GM23338 (cell line): ENCODE measurements at regions not wholly inside any gene's neighbourhood (a gene's known extent, or its start where the extent isn't known, plus 50 kb on each side); places are given as distances from the start of the nearest gene placed in this dataset.

Source experiments
- ATAC-seq: fragments of 200-7000 bp; cut with Tn5 transposase; 3 replicates; pipeline ENCODE4 v1.9.1; 2020
- DNase-seq: peaks from one replicate; pipeline ENCODE4 v3.0.0-alpha.2; 2015; ENCODE audit warnings: low spot score
- H2AFZ ChIP-seq: fragments of 200-600 bp; sonication (generic); 2 replicates; pipeline ENCODE4 v1.8.0; 2016; ENCODE audit warnings: antibody characterized with exemption, mild to moderate bottlenecking, moderate library complexity
- H3F3A ChIP-seq: fragments of 200-600 bp; sonication (generic); replicated peaks from 2 replicates; pipeline ENCODE4 v1.8.0; 2017; ENCODE audit warnings: antibody characterized with exemption, mixed run types, low read depth
- H3K27ac ChIP-seq: fragments of 200-600 bp; sonication (generic); 2 replicates; pipeline ENCODE4 v1.6.1; 2016; ENCODE audit warnings: low read depth
- H3K27me3 ChIP-seq: fragments of 200-600 bp; sonication (generic); 2 replicates; pipeline ENCODE4 v1.8.0; 2016; ENCODE audit warnings: mild to moderate bottlenecking, mixed run types, moderate library complexity; ENCODE audit not compliant: insufficient read depth
- H3K36me3 ChIP-seq: fragments of 200-600 bp; sonication (generic); 2 replicates; pipeline ENCODE4 v1.8.0; 2016; ENCODE audit warnings: mild to moderate bottlenecking; ENCODE audit not compliant: insufficient read depth
- H3K4me1 ChIP-seq: fragments of 200-600 bp; sonication (generic); 2 replicates; pipeline ENCODE4 v1.8.0; 2016; ENCODE audit warnings: mild to moderate bottlenecking, moderate library complexity; ENCODE audit not compliant: insufficient read depth
- H3K4me2 ChIP-seq: fragments of 200-600 bp; sonication (generic); 2 replicates; pipeline ENCODE4 v1.7.1; 2017; ENCODE audit warnings: mixed run types
- H3K4me3 ChIP-seq: fragments of 200-600 bp; sonication (generic); 2 replicates; pipeline ENCODE4 v1.6.1; 2016; ENCODE audit warnings: mixed run types
- H3K79me2 ChIP-seq: fragments of 200-600 bp; sonication (generic); replicated peaks from 2 replicates; pipeline ENCODE4 v1.8.0; 2017; ENCODE audit warnings: mild to moderate bottlenecking; ENCODE audit not compliant: insufficient read depth
- H3K9me2 ChIP-seq: fragments of 200-600 bp; sonication (generic); 2 replicates; pipeline ENCODE4 v1.8.0; 2017; ENCODE audit not compliant: insufficient read depth
- H4K20me1 ChIP-seq: fragments of 200-600 bp; sonication (generic); replicated peaks from 2 replicates; pipeline ENCODE4 v1.8.0; 2017; ENCODE audit warnings: mild to moderate bottlenecking; ENCODE audit not compliant: insufficient read depth
- H3K27ac Mint-ChIP-seq: 2 replicates; pipeline ENCODE4 v1.8.0; 2020; ENCODE audit warnings: inconsistent platforms, mild to moderate bottlenecking, moderate library complexity, mixed read lengths
- H3K27me3 Mint-ChIP-seq: 3 replicates; pipeline ENCODE4 v1.8.0; 2022; ENCODE audit warnings: low read depth, mild to moderate bottlenecking, moderate library complexity, mixed read lengths, inconsistent platforms; ENCODE audit not compliant: insufficient read depth, poor library complexity
- H3K36me3 Mint-ChIP-seq: 3 replicates; pipeline ENCODE4 v1.8.0; 2021; ENCODE audit warnings: low read depth, mild to moderate bottlenecking, inconsistent platforms, moderate library complexity, mixed read lengths
- H3K4me1 Mint-ChIP-seq: 3 replicates; pipeline ENCODE4 v1.8.0; 2020; ENCODE audit warnings: mild to moderate bottlenecking, inconsistent platforms, mixed read lengths
- H3K4me3 Mint-ChIP-seq: 3 replicates; pipeline ENCODE4 v1.8.0; 2021; ENCODE audit warnings: moderate library complexity, mild to moderate bottlenecking, inconsistent platforms, mixed read lengths
- H3K9me3 Mint-ChIP-seq: 3 replicates; pipeline ENCODE4 v1.8.0; 2020; ENCODE audit warnings: moderate library complexity, mild to moderate bottlenecking, inconsistent platforms, mixed read lengths
- CREB1 ChIP-seq: fragments of 250-450 bp; sonication (Bioruptor Pico); IDR thresholded peaks from 2 replicates; pipeline ENCODE4 v1.5.0; 2020; ENCODE audit warnings: low read depth, mild to moderate bottlenecking, moderate library complexity
- ETS1 ChIP-seq: IDR thresholded peaks from 2 replicates; pipeline ENCODE4 v1.6.1; 2016; ENCODE audit warnings: antibody characterized with exemption
- EZH2 ChIP-seq: fragments of 200-600 bp; sonication (generic); IDR thresholded peaks from one replicate; pipeline ENCODE4 v1.8.0; 2017; ENCODE audit warnings: antibody characterized with exemption, mild to moderate bottlenecking, low read depth; ENCODE audit not compliant: unreplicated experiment
- EZH2phosphoT487 ChIP-seq: fragments of 200-600 bp; sonication (generic); IDR thresholded peaks from one replicate; pipeline ENCODE4 v1.8.1; 2018; ENCODE audit warnings: antibody characterized with exemption; ENCODE audit not compliant: unreplicated experiment
- JUNB ChIP-seq: IDR thresholded peaks from one replicate; pipeline ENCODE4 v1.6.1; 2016; ENCODE audit warnings: antibody characterized with exemption; ENCODE audit not compliant: unreplicated experiment
- NANOG ChIP-seq: IDR thresholded peaks from 2 replicates; pipeline ENCODE4 v1.6.1; 2016; ENCODE audit warnings: antibody characterized with exemption, borderline replicate concordance
- POLR2AphosphoS5 ChIP-seq: IDR thresholded peaks from 2 replicates; pipeline ENCODE4 v1.6.1; 2016; ENCODE audit warnings: antibody characterized with exemption, low read depth
- REST ChIP-seq: IDR thresholded peaks from one replicate; pipeline ENCODE4 v1.6.1; 2018; ENCODE audit warnings: antibody characterized with exemption; ENCODE audit not compliant: unreplicated experiment
- STAT1 ChIP-seq: IDR thresholded peaks from one replicate; pipeline ENCODE4 v1.6.1; 2016; ENCODE audit warnings: antibody characterized with exemption; ENCODE audit not compliant: unreplicated experiment
- ZNF114 ChIP-seq: fragments of 250-450 bp; sonication (Bioruptor Pico); IDR thresholded peaks from 2 replicates; pipeline ENCODE4 v1.5.0; 2020; ENCODE audit warnings: mild to moderate bottlenecking, moderate library complexity
- ZNF331 ChIP-seq: fragments of 250-450 bp; sonication (Bioruptor Pico); IDR thresholded peaks from 2 replicates; pipeline ENCODE4 v1.5.0; 2020; ENCODE audit warnings: low read depth, mild to moderate bottlenecking, moderate library complexity
- TF ChIP-seq, protein P1 (sequence below), 2 experiments: fragments of 200-600 bp in 1 of 2; sonication (generic) in 1 of 2; conservative IDR thresholded peaks; 2 replicates each; pipeline versions ENCODE4 v1.5.1 to v1.6.1; 2016 to 2017; ENCODE audit warnings: antibody characterized with exemption in 2 of 2, low read depth in 2 of 2, mild to moderate bottlenecking in 2 of 2, moderate library complexity in 1 of 2

- TF ChIP-seq, protein P1, sequence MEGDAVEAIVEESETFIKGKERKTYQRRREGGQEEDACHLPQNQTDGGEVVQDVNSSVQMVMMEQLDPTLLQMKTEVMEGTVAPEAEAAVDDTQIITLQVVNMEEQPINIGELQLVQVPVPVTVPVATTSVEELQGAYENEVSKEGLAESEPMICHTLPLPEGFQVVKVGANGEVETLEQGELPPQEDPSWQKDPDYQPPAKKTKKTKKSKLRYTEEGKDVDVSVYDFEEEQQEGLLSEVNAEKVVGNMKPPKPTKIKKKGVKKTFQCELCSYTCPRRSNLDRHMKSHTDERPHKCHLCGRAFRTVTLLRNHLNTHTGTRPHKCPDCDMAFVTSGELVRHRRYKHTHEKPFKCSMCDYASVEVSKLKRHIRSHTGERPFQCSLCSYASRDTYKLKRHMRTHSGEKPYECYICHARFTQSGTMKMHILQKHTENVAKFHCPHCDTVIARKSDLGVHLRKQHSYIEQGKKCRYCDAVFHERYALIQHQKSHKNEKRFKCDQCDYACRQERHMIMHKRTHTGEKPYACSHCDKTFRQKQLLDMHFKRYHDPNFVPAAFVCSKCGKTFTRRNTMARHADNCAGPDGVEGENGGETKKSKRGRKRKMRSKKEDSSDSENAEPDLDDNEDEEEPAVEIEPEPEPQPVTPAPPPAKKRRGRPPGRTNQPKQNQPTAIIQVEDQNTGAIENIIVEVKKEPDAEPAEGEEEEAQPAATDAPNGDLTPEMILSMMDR (conservative IDR thresholded peaks at IDR 0.05; ENCODE audit: low read depth in 2 of 2) = no peak
- TF ChIP-seq NANOG (no peak), EZH2 (no peak), JUNB (no peak), CREB1 (CRISPR knock-in tag) (no peak), ZNF114 (CRISPR knock-in tag) (no peak), POLR2AphosphoS5 (no peak), STAT1 (no peak), EZH2phosphoT487 (no peak), ETS1 (no peak)
Measured at GRCh38 chr2:138871312-138871711, 91.1 kb upstream of the NXPH2 start (continued).

DNA sequence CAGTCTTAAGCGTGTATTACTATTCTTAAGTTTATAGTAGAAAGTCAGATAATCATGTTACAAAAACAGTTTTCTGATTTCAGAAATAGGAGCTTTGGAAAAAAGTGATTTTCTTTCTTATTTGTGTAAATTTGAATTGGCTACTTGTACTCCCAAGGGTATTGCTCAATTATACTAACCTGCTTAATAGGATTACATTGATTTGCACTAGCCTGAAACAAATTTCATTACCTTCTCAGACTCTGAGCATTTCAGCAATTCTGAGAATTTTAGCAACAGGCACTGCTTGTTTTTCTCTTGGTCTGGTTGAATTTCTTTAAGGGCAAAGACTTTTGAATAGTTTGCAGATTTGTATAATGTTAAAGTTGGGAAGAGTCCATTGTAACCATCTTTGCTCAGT, 87.2 kb upstream of the NXPH2 start:
- Histone ChIP-seq H3K27me3 (no peaks in the 10 kb centered on the region), H2AFZ (no peak overlapping the region), H3K4me1 (no peaks in the 10 kb centered on the region), H3K79me2 (no peaks in the 10 kb centered on the region), H3K36me3 (no peaks in the 10 kb centered on the region), H4K20me1 (no peaks in the 10 kb centered on the region), H3K27ac (no peak overlapping the region), H3K4me3 (no peak overlapping the region), H3K4me2 (no peak overlapping the region), H3K9me2 (0 out of 2 replicates have a peak, but pooled peaks cover 2% of the 10 kb centered on the region), H3F3A (no peaks in the 10 kb centered on the region)
- Mint-ChIP-seq H3K9me3 (peaks cover 10% of the 10 kb centered on the region; the same call in 2 of the 3 replicates), H3K27ac (no peak overlapping the region), H3K36me3 (no peaks in the 10 kb centered on the region), H3K4me1 (no peaks in the 10 kb centered on the region), H3K27me3 (no peaks in the 10 kb centered on the region), H3K4me3 (no peak overlapping the region)
- no peak for DNase-seq
- no peak for ATAC-seq
- TF ChIP-seq EZH2phosphoT487 = no peak
- TF ChIP-seq, protein P1 (conservative IDR thresholded peaks at IDR 0.05; ENCODE audit: low read depth in 2 of 2) = no peak
- TF ChIP-seq ETS1 = no peak
- no peak for TF ChIP-seq JUNB
- TF ChIP-seq CREB1 (CRISPR knock-in tag) = no peak
- TF ChIP-seq POLR2AphosphoS5 = no peak
- TF ChIP-seq REST = no peak
- TF ChIP-seq ZNF114 (CRISPR knock-in tag) = no peak
- no peak for TF ChIP-seq EZH2
- TF ChIP-seq NANOG = no peak
- no peak for TF ChIP-seq ZNF331
